GM19324 (cell line): ENCODE measurements at regions not wholly inside any gene's neighbourhood (a gene's known extent, or its start where the extent isn't known, plus 50 kb on each side); places are given as distances from the start of the nearest gene placed in this dataset.

Experiments
- ATAC-seq: cut with Tn5 transposase; IDR thresholded peaks from one replicate; pipeline ENCODE4 v1.9.1; 2021; ENCODE audit warnings: mild to moderate bottlenecking, moderate library complexity; ENCODE audit not compliant: unreplicated experiment, low FRiP score

GRCh38 chr6:82571455-82571854, 207.8 kb downstream of the TPBG start:
- no peak for ATAC-seq

- no peak for ATAC-seq
These were observed 209.8 kb downstream of the TPBG start for GRCh38 chr6:82573254-82573972.

GRCh38 chr6:82576284-82576683, 212.7 kb downstream of the TPBG start:
- ATAC-seq: no peak

- ATAC-seq: no peak
These were observed 220.6 kb downstream of the TPBG start for GRCh38 chr6:82584194-82584695.

- no peak for ATAC-seq
These were observed 221.2 kb downstream of the TPBG start for GRCh38 chr6:82584856-82585255.

- no peak for ATAC-seq
These were observed 224.4 kb downstream of the TPBG start for GRCh38 chr6:82588020-82588419.

- no peak for ATAC-seq
These were observed 225.3 kb downstream of the TPBG start for GRCh38 chr6:82588859-82589412.

GRCh38 chr6:82589509-82590206, 226.0 kb downstream of the TPBG start:
- ATAC-seq: peak; percentile 89

- ATAC-seq: no peak
These were observed 233.6 kb downstream of the TPBG start for GRCh38 chr6:82597201-82597600.

GRCh38 chr6:82602776-82603175, 239.2 kb downstream of the TPBG start:
- ATAC-seq: no peak

GRCh38 chr6:82603871-82604270, 240.3 kb downstream of the TPBG start:
- ATAC-seq: no peak

GRCh38 chr6:82607998-82608725, 244.5 kb downstream of the TPBG start:
- no peak for ATAC-seq

GRCh38 chr6:82608781-82609180, 245.2 kb downstream of the TPBG start:
- ATAC-seq: no peak

- no peak for ATAC-seq
These were observed 248.1 kb downstream of the TPBG start for GRCh38 chr6:82611751-82612150.

GRCh38 chr6:82612475-82613039, 248.9 kb downstream of the TPBG start:
- ATAC-seq: no peak

GRCh38 chr6:82614518-82614917, 250.9 kb downstream of the TPBG start:
- ATAC-seq: no peak

- no peak for ATAC-seq
These were observed 252.9 kb downstream of the TPBG start for GRCh38 chr6:82616386-82617028.

- ATAC-seq: no peak
These were observed 254.0 kb downstream of the TPBG start for GRCh38 chr6:82617648-82618047.

- no peak for ATAC-seq
These were observed 256.0 kb downstream of the TPBG start for GRCh38 chr6:82619573-82619972.

GRCh38 chr6:82622461-82622860, 258.8 kb downstream of the TPBG start:
- ATAC-seq: no peak
